Uterus (tissue), 3 donors: ENCODE measurements at regions not wholly inside any gene's neighbourhood (a gene's known extent, or its start where the extent isn't known, plus 50 kb on each side); places are given as distances from the start of the nearest gene placed in this dataset.

ENCODE experiments used
- DNase-seq, 2 donors: peaks; one replicate each; pipeline ENCODE4 v3.0.0-alpha.2; 2019 to 2020
- H3K27ac ChIP-seq, 2 donors: fragments of 200-600 bp; sonication (generic); 1 replicate in 1 of 2; 2 replicates in 1 of 2; pipeline ENCODE4 v1.5.1; 2016 to 2018
- H3K27me3 ChIP-seq, 2 donors: fragments of 200-600 bp; sonication (generic); one replicate each; pipeline ENCODE4 v1.5.1; 2018 to 2019; ENCODE audit warnings: control low read depth in 1 of 2
- H3K36me3 ChIP-seq, 2 donors: fragments of 200-600 bp; sonication (generic); one replicate each; pipeline ENCODE4 v1.5.1; 2019; ENCODE audit warnings: control low read depth in 1 of 2
- H3K4me1 ChIP-seq, 2 donors: fragments of 200-600 bp; sonication (generic); one replicate each; pipeline ENCODE4 v1.5.1; 2018 to 2019; ENCODE audit warnings: control low read depth in 1 of 2
- H3K4me3 ChIP-seq, 2 donors: fragments of 200-600 bp; sonication (generic); 1 replicate in 1 of 2; 2 replicates in 1 of 2; pipeline ENCODE4 v1.5.1; 2018 to 2019; ENCODE audit warnings: mild to moderate bottlenecking in 1 of 2
- H3K9me3 ChIP-seq, 2 donors: fragments of 200-600 bp; sonication (generic); one replicate each; pipeline ENCODE4 v1.5.1; 2019; ENCODE audit warnings: control low read depth in 1 of 2
- CTCF ChIP-seq, 4 experiments: fragments of 200-600 bp in 2 of 4; fragments of 450-650 bp in 2 of 4; sonication (generic) in 2 of 4; IDR thresholded peaks; one replicate each; pipeline ENCODE4 v1.5.1; 2016 to 2019; ENCODE audit warnings: antibody characterized with exemption in 4 of 4, mild to moderate bottlenecking in 2 of 4, moderate library complexity in 1 of 4
- POLR2A ChIP-seq, 2 donors: fragments of 450-650 bp; IDR thresholded peaks; one replicate each; pipeline ENCODE4 v1.6.1; 2016; ENCODE audit warnings: antibody characterized with exemption in 2 of 2, mild to moderate bottlenecking in 1 of 2, moderate library complexity in 1 of 2
- intact Hi-C: fragments of 100-400 bp; cut with DNase I; formaldehyde crosslinking; loops from one replicate; pipeline ENCODE4 v1.15.1; 2023; ENCODE audit warnings: low total_unique reads
- donor health status: DM: yes; HTN: yes; CAD: no.

GRCh38 chr9:108441251-108441650, 414.5 kb downstream of the ACTL7B start:
- no peak for DNase-seq
- Histone ChIP-seq H3K9me3 (no peaks in the 10 kb centered on the region), H3K27ac (no peak overlapping the region), H3K27me3 (no peaks in the 10 kb centered on the region), H3K4me3 (no peak overlapping the region), H3K4me1 (peaks cover 0 to 3% of the 10 kb centered on the region in 2 donors), H3K36me3 (no peaks in the 10 kb centered on the region)
- intact Hi-C loops = no loop called here
- TF ChIP-seq POLR2A (IDR thresholded peaks at IDR 0.05) (no peak), CTCF (IDR thresholded peaks at IDR 0.05) (no peak)

DNA sequence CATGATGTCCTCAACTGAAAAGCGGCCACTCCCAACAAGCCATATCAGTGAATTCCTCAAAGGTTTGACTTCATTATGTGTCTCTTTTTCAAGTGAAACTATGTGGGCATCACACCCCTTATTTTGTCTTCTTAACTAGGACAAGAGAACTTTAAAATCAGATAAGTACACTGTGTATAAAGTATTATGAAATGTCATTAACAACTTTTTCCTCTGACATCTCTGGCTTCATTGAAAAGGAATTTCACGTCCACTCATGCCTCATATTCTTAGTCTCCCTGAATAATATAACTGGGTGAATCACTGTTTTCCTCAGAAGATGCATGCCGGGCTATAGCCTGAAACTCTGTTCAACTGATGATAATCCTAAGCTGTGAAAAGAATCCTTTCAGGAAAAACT, 415.8 kb downstream of the ACTL7B start:
- Histone ChIP-seq H3K27ac (no peak overlapping the region), H3K27me3 (no peaks in the 10 kb centered on the region), H3K4me1 (peaks cover 0 to 3% of the 10 kb centered on the region in 2 donors), H3K4me3 (no peak overlapping the region), H3K9me3 (no peaks in the 10 kb centered on the region), H3K36me3 (no peaks in the 10 kb centered on the region)
- intact Hi-C loops = no loop called here
- TF ChIP-seq POLR2A (IDR thresholded peaks at IDR 0.05) = no peak
- TF ChIP-seq CTCF (IDR thresholded peaks at IDR 0.05) = no peak
- DNase-seq = no peak

GRCh38 chr9:108437656-108438055, 418.1 kb downstream of the ACTL7B start:
- no peak for DNase-seq
- Histone ChIP-seq H3K36me3 (no peaks in the 10 kb centered on the region), H3K27me3 (no peaks in the 10 kb centered on the region), H3K4me3 (no peak overlapping the region), H3K9me3 (no peaks in the 10 kb centered on the region), H3K4me1 (no peaks in the 10 kb centered on the region), H3K27ac (no peak overlapping the region)
- intact Hi-C loops = no loop called here
- no peak for TF ChIP-seq POLR2A (IDR thresholded peaks at IDR 0.05)

- Histone ChIP-seq H3K4me1 (no peaks in the 10 kb centered on the region), H3K27me3 (no peaks in the 10 kb centered on the region), H3K9me3 (peaks cover 0 to 3% of the 10 kb centered on the region in 2 donors), H3K36me3 (no peaks in the 10 kb centered on the region), H3K4me3 (no peak overlapping the region), H3K27ac (no peak overlapping the region)
- intact Hi-C loops = no loop called here
- DNase-seq = no peak
- TF ChIP-seq CTCF (IDR thresholded peaks at IDR 0.05) (no peak), POLR2A (IDR thresholded peaks at IDR 0.05) (no peak)
These were observed 419.3 kb downstream of the ACTL7B start for GRCh38 chr9:108436448-108436847.

- Histone ChIP-seq H3K4me1 (no peaks in the 10 kb centered on the region), H3K27me3 (no peaks in the 10 kb centered on the region), H3K9me3 (peaks cover 0 to 15% of the 10 kb centered on the region in 2 donors), H3K27ac (no peak overlapping the region), H3K4me3 (no peak overlapping the region), H3K36me3 (no peaks in the 10 kb centered on the region)
- TF ChIP-seq CTCF (IDR thresholded peaks at IDR 0.05) (no peak), POLR2A (IDR thresholded peaks at IDR 0.05) (no peak)
- intact Hi-C loops = no loop called here
- no peak for DNase-seq
These were observed 421.3 kb downstream of the ACTL7B start for GRCh38 chr9:108434502-108434901.

GRCh38 chr9:108434036-108434435, 421.8 kb downstream of the ACTL7B start:
- TF ChIP-seq CTCF (IDR thresholded peaks at IDR 0.05) (no peak), POLR2A (IDR thresholded peaks at IDR 0.05) (no peak)
- no peak for DNase-seq
- Histone ChIP-seq H3K27ac (no peak overlapping the region), H3K4me3 (no peak overlapping the region), H3K36me3 (no peaks in the 10 kb centered on the region), H3K9me3 (peaks cover 0 to 15% of the 10 kb centered on the region in 2 donors), H3K27me3 (no peaks in the 10 kb centered on the region), H3K4me1 (no peaks in the 10 kb centered on the region)
- intact Hi-C loops = no loop called here
